IMR-90 (cell line): ENCODE measurements at regions not wholly inside any gene's neighbourhood (a gene's known extent, or its start where the extent isn't known, plus 50 kb on each side); places are given as distances from the start of the nearest gene placed in this dataset.

Source experiments
- ATAC-seq: fragments of 200-7000 bp; cut with Tn5 transposase; 2 replicates; pipeline ENCODE4 v1.9.1; 2020; ENCODE audit warnings: low read depth, mild to moderate bottlenecking, moderate library complexity
- BruUV-seq: library from RNA; stranded (reverse); fragments of 400-500 nt; replicated peaks from 2 replicates; lab custom pipeline; 2021; lab: Mats Ljungman, UMichigan
- CTCF ChIA-PET: fragments of 300-600 bp; formaldehyde crosslinking; extraction: SDS; loops from one replicate; lab custom pipeline; 2021; ENCODE audit warnings: antibody characterized with exemption; lab: Yijun Ruan, JAX
- POLR2A ChIA-PET: fragments of 300-600 bp; sonication (Branson Sonifier 250); formaldehyde crosslinking; loops from one replicate; lab custom pipeline; 2022; ENCODE audit warnings: antibody characterized with exemption; ENCODE audit not compliant: unreplicated experiment; lab: Charles Lee
- DNase-seq: peaks from one replicate; pipeline ENCODE4 v3.0.0; 2013
- H2AFZ ChIP-seq: replicated peaks from 2 replicates; pipeline ENCODE3; 2013; ENCODE audit warnings: low read length, mild to moderate bottlenecking; ENCODE audit not compliant: poor library complexity
- H2AK5ac ChIP-seq: 2 replicates; pipeline ENCODE4 v1.6.1; 2013; ENCODE audit warnings: low read depth, low read length, inconsistent platforms
- H2AK9ac ChIP-seq: replicated peaks from 2 replicates; pipeline ENCODE3; 2013; ENCODE audit warnings: mild to moderate bottlenecking, low read depth, low read length, moderate library complexity; ENCODE audit not compliant: poor library complexity
- H2BK120ac ChIP-seq: 2 replicates; pipeline ENCODE4 v1.6.1; 2013; ENCODE audit warnings: low read depth, low read length, inconsistent platforms
- H2BK15ac ChIP-seq: 3 replicates; pipeline ENCODE4 v1.6.1; 2013; ENCODE audit warnings: low read depth, low read length, inconsistent platforms
- H2BK20ac ChIP-seq: 2 replicates; pipeline ENCODE4 v1.6.1; 2013; ENCODE audit warnings: low read depth, mild to moderate bottlenecking, inconsistent platforms, low read length, moderate library complexity
- H2BK5ac ChIP-seq: 2 replicates; pipeline ENCODE4 v1.6.1; 2013; ENCODE audit warnings: mild to moderate bottlenecking, low read depth, low read length, inconsistent platforms; ENCODE audit not compliant: poor library complexity, severe bottlenecking
- H3K14ac ChIP-seq: replicated peaks from 2 replicates; pipeline ENCODE4 v1.6.1; 2013; ENCODE audit warnings: low read depth, low read length, inconsistent platforms
- H3K18ac ChIP-seq: 2 replicates; pipeline ENCODE4 v1.6.1; 2013; ENCODE audit warnings: low read depth, low read length, control low read depth
- H3K23ac ChIP-seq: 2 replicates; pipeline ENCODE4 v1.6.1; 2013; ENCODE audit warnings: low read depth, low read length, inconsistent platforms
- H3K27ac ChIP-seq: 2 replicates; pipeline ENCODE4 v1.5.1; 2013; ENCODE audit warnings: mild to moderate bottlenecking, control low read depth, low read length; ENCODE audit not compliant: insufficient read depth
- H3K27me3 ChIP-seq: 2 replicates; pipeline ENCODE4 v1.6.1; 2013; ENCODE audit warnings: low read length; ENCODE audit not compliant: control insufficient read depth, insufficient read depth
- H3K36me3 ChIP-seq: 2 replicates; pipeline ENCODE4 v1.6.1; 2013; ENCODE audit warnings: low read length, mixed read lengths; ENCODE audit not compliant: control insufficient read depth, insufficient read depth
- H3K4ac ChIP-seq: 2 replicates; pipeline ENCODE4 v1.6.1; 2013; ENCODE audit warnings: low read depth, low read length, inconsistent platforms
- H3K4me1 ChIP-seq: 2 replicates; pipeline ENCODE4 v1.6.1; 2013; ENCODE audit warnings: low read length, mixed read lengths; ENCODE audit not compliant: control insufficient read depth, insufficient read depth
- H3K4me2 ChIP-seq: 2 replicates; pipeline ENCODE4 v1.6.1; 2013; ENCODE audit warnings: low read depth, mild to moderate bottlenecking, control low read depth, low read length, moderate library complexity
- H3K4me3 ChIP-seq: 2 replicates; pipeline ENCODE4 v1.5.1; 2013; ENCODE audit warnings: low read depth, mild to moderate bottlenecking, control low read depth, low read length, moderate library complexity; ENCODE audit not compliant: insufficient read depth
- H3K56ac ChIP-seq: 2 replicates; pipeline ENCODE4 v1.6.1; 2013; ENCODE audit warnings: low read length, inconsistent platforms; ENCODE audit not compliant: insufficient read depth; ENCODE audit errors: extremely low read depth
- H3K79me1 ChIP-seq, 2 experiments: 2 replicates each; pipeline ENCODE4 v1.6.1; 2013; ENCODE audit warnings: low read length in 2 of 2, inconsistent platforms in 1 of 2, low read depth in 1 of 2
- H3K9ac ChIP-seq: 2 replicates; pipeline ENCODE4 v1.6.1; 2013; ENCODE audit warnings: low read depth, low read length, control low read depth
- H3K9me1 ChIP-seq: 2 replicates; pipeline ENCODE4 v1.6.1; 2013; ENCODE audit warnings: low read length, inconsistent platforms; ENCODE audit not compliant: insufficient read depth
- H3K9me3 ChIP-seq: 2 replicates; pipeline ENCODE4 v1.6.1; 2013; ENCODE audit warnings: low read length; ENCODE audit not compliant: control insufficient read depth, insufficient read depth
- H4K20me1 ChIP-seq: 2 replicates; pipeline ENCODE4 v1.6.1; 2013; ENCODE audit warnings: low read length, inconsistent platforms; ENCODE audit not compliant: insufficient read depth
- H4K5ac ChIP-seq: 2 replicates; pipeline ENCODE4 v1.6.1; 2013; ENCODE audit warnings: mild to moderate bottlenecking, low read depth, low read length, control low read depth
- H4K8ac ChIP-seq, 2 experiments: 2 replicates each; pipeline ENCODE4 v1.6.1; 2013; ENCODE audit warnings: low read depth in 2 of 2, low read length in 2 of 2, control low read depth in 1 of 2, inconsistent platforms in 1 of 2
- H4K91ac ChIP-seq: 2 replicates; pipeline ENCODE4 v1.6.1; 2013; ENCODE audit warnings: low read depth, low read length, inconsistent platforms; ENCODE audit not compliant: insufficient read depth
- BHLHE40 ChIP-seq: fragments of 150-350 bp; IDR thresholded peaks from 2 replicates; pipeline ENCODE4 v1.6.1; 2016; ENCODE audit warnings: mild to moderate bottlenecking, low read depth, low read length
- CEBPB ChIP-seq: IDR thresholded peaks from 2 replicates; pipeline ENCODE4 v1.6.1; 2012; ENCODE audit warnings: low read depth, low read length, improper control_type of control experiment
- CHD1 ChIP-seq: IDR thresholded peaks from 2 replicates; pipeline ENCODE4 v1.6.1; 2012; ENCODE audit warnings: low read depth, low read length, improper control_type of control experiment
- MXI1 ChIP-seq: IDR thresholded peaks from 2 replicates; pipeline ENCODE4 v1.6.1; 2012; ENCODE audit warnings: low read depth, mild to moderate bottlenecking, low read length, moderate library complexity, borderline replicate concordance
- POLR2A ChIP-seq: IDR thresholded peaks from 2 replicates; pipeline ENCODE4 v1.6.1; 2012; ENCODE audit warnings: mild to moderate bottlenecking, low read depth, low read length
- RFX5 ChIP-seq: IDR thresholded peaks from 2 replicates; pipeline ENCODE4 v1.8.0; 2012; ENCODE audit warnings: low read depth, mild to moderate bottlenecking, low read length, moderate library complexity
- WGBS, 2 experiments: methylation state at CpG; one replicate each; pipeline versions ENCODE4 v1.1.5 to v1.1.7; 2013; ENCODE audit warnings: missing lambda C conversion rate in 2 of 2; ENCODE audit not compliant: insufficient read length in 1 of 2; ENCODE audit errors: extremely low coverage in 2 of 2; 5-methylcytosine and 5-hydroxymethylcytosine counted together
- dilution Hi-C: fragments of 300-500 bp; cut with HindIII; formaldehyde crosslinking; loops from one replicate; pipeline ENCODE4 v1.14.3; 2018; ENCODE audit warnings: low sequenced_read_pairs; ENCODE audit not compliant: unreplicated experiment
- in situ Hi-C: fragments of 300-500 bp; cut with MboI; formaldehyde crosslinking; loops from 3 replicates; pipeline ENCODE4 v1.14.3; 2019; ENCODE audit warnings: low sequenced_read_pairs, inconsistent platforms, mixed read lengths
- intact Hi-C: fragments of 100-400 bp; cut with micrococcal nuclease; formaldehyde crosslinking; loops from 2 replicates; pipeline ENCODE4 v1.10.0; 2022
- TF ChIP-seq, protein P1 (sequence below): conservative IDR thresholded peaks from 2 replicates; pipeline ENCODE4 v1.5.1; 2012; ENCODE audit warnings: mild to moderate bottlenecking, low read depth, low read length, improper control_type of control experiment
- TF ChIP-seq, protein P2 (sequence below): fragments of 150-350 bp; IDR thresholded peaks from 2 replicates; pipeline ENCODE4 v1.6.1; 2017; ENCODE audit warnings: mild to moderate bottlenecking, antibody characterized with exemption, low read length, low read depth

DNA sequence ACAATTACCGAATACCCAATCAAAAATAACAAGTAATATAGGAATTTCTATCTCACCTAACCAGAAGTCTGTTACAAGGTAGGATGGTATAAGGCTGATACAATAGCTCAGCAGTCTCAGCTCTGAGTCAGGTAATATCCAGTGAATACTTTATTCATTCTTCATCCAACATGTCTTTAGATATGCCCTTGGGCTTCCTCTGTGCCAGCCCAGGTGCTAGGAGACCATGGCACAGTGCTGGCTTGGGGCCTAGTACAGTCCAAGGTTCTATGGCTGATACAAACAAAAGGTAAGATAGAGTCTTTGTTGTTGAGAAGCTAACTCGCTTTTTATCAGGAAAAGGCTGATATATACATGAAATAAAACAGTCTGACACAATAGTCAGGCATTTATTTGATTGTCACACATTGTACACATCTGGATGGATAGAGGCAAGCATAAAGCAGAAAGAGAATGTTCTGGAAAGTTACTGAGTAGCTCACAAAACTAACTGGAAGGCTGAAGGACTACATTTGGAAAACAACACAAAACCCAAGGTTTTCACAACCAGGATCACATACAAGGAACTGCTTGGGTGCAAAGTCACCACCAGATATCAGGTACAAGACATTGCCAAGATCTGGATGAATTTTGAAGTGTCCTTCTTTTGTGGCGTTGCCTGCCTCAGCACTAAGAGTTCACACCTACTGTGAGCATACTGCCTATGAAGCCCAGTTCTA lies 110.4 kb upstream of the SCAF8 start:
- in situ Hi-C loops (no loop called here), intact Hi-C loops (no loop called here), dilution Hi-C loops (no loop called here)
- Histone ChIP-seq H4K5ac (no peak overlapping the region), H3K27ac (no peak overlapping the region), H3K4me3 (no peak overlapping the region), H3K23ac (no peak overlapping the region), H4K20me1 (no peaks in the 10 kb centered on the region), H3K9ac (no peak overlapping the region), H2AK5ac (no peak overlapping the region), H3K27me3 (no peaks in the 10 kb centered on the region), H2BK5ac (no peak overlapping the region), H3K4me2 (no peak overlapping the region), H3K9me3 (no peaks in the 10 kb centered on the region), H3K36me3 (no peaks in the 10 kb centered on the region), H3K56ac (no peak overlapping the region), H3K4me1 (no peaks in the 10 kb centered on the region), H2AFZ (no peak overlapping the region), H4K91ac (no peak overlapping the region), H3K4ac (no peak overlapping the region), H2BK15ac (no peak overlapping the region), H3K9me1 (no peaks in the 10 kb centered on the region), H2BK20ac (no peak overlapping the region), H2BK120ac (no peak overlapping the region), H2AK9ac (no peak overlapping the region), H3K79me1 (no peaks in the 10 kb centered on the region), H3K18ac (no peak overlapping the region), H4K8ac (no peak overlapping the region), H3K14ac (no peak overlapping the region)
- no CpG with 5 or more reads among the region's 3 CpGs for WGBS, 2 experiments
- no TSS peak for BruUV-seq
- ChIA-PET POLR2A (no interaction called here), CTCF (interaction anchor here (0.6 kb wide), 1 partner anchor 33 kb away, joined by 3 read pairs; no protein-coding TSS in a partner anchor)
- no peak for TF ChIP-seq BHLHE40
- TF ChIP-seq CEBPB: no peak
- TF ChIP-seq, protein P1, sequence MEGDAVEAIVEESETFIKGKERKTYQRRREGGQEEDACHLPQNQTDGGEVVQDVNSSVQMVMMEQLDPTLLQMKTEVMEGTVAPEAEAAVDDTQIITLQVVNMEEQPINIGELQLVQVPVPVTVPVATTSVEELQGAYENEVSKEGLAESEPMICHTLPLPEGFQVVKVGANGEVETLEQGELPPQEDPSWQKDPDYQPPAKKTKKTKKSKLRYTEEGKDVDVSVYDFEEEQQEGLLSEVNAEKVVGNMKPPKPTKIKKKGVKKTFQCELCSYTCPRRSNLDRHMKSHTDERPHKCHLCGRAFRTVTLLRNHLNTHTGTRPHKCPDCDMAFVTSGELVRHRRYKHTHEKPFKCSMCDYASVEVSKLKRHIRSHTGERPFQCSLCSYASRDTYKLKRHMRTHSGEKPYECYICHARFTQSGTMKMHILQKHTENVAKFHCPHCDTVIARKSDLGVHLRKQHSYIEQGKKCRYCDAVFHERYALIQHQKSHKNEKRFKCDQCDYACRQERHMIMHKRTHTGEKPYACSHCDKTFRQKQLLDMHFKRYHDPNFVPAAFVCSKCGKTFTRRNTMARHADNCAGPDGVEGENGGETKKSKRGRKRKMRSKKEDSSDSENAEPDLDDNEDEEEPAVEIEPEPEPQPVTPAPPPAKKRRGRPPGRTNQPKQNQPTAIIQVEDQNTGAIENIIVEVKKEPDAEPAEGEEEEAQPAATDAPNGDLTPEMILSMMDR: no peak
- TF ChIP-seq CHD1: no peak
- no peak for TF ChIP-seq MXI1
- TF ChIP-seq POLR2A: no peak
- TF ChIP-seq, protein P2, sequence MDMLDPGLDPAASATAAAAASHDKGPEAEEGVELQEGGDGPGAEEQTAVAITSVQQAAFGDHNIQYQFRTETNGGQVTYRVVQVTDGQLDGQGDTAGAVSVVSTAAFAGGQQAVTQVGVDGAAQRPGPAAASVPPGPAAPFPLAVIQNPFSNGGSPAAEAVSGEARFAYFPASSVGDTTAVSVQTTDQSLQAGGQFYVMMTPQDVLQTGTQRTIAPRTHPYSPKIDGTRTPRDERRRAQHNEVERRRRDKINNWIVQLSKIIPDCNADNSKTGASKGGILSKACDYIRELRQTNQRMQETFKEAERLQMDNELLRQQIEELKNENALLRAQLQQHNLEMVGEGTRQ: no peak
- TF ChIP-seq RFX5: no peak
- ATAC-seq: no peak
- no peak for DNase-seq
